GM21576 (cell line): ENCODE measurements at regions not wholly inside any gene's neighbourhood (a gene's known extent, or its start where the extent isn't known, plus 50 kb on each side); places are given as distances from the start of the nearest gene placed in this dataset.

ENCODE experiments used
- ATAC-seq: cut with Tn5 transposase; IDR thresholded peaks from one replicate; pipeline ENCODE4 v1.9.1; 2021; ENCODE audit warnings: mild to moderate bottlenecking, moderate library complexity; ENCODE audit not compliant: unreplicated experiment

DNA sequence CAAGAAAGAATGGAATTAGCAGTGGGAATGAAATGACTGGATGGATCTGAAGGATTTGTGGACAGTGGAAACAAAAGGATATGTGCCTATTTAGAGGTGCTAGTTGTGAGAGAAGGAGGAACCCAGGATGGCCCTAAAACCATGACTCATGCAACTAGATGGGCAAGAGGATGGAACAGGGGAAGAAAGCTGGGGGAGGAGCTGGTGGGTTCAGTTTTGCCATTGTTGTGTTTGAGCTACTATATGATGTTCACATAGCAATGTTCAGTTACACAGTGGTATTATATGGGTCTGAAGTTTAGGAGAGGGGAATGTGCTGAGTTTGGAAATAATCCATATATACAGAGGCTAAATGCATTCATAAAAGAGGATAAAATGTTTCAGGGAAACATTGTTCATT is 125.7 kb upstream of the SSTR4 start:
- no peak for ATAC-seq

DNA sequence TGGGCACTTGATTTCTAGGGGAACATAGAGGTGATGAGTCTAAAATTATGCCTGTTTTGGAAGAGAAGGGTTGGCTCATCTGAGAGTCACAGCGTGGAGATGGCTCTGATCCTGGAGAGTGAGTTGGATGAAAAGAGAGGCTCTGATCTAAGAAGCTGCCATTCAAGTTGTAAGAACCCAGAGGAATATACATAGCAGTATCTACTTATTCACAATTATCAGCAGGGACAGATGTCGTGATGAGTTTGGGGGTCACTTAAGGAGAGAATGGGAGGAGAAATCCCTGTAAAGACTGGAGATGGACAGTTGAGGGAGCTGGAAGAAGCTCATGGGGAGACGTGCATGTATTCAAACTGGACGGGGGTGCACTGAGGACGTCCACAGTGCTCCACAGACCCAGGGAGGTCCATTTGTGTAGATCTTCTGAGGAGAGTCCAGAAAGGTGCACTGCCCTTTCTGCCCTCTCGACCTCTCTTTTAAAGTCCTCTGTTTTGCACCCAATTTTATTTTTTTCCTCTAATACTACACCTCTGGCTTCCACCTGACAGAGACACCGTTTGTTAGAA is 124.7 kb upstream of the SSTR4 start:
- no peak for ATAC-seq

DNA sequence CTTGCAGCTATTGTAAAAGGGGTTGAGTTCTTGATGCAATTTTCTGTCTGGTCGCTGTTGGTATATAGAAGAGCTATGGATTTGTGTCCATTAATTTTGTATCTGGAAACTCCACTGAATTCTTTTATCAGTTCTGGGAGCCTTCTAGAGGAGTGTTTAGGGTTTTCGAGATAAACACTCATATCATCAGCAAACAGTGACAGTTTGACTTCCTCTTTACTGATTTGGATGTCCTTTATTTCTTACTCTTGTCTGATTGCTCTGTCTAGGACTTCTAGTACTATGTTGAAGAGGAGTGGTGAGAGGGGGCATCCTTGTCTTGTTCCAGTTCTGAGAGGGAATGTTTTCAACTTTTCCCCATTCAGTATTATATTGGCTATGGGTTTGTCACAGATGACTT is 120.8 kb upstream of the SSTR4 start:
- no peak for ATAC-seq

DNA sequence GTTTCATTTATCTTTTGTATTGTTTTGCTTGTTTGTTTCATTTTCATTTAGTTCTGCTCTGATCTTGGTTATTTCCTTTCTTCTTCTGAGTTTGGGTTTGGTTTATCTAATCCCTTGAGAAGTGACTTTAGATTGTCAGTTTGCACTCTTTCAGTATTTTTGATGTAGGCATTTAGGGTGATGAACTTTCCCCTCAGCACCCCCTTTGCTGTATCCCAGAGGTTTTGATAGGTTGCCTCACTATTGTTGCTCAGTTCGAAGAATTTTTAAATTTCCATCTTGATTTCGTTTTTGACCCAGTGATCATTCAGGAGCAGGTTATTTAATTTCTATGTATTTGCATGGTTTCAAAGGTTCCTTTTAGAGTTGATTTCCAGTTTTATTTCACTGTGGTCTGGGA is 119.6 kb upstream of the SSTR4 start:
- ATAC-seq = no peak

DNA sequence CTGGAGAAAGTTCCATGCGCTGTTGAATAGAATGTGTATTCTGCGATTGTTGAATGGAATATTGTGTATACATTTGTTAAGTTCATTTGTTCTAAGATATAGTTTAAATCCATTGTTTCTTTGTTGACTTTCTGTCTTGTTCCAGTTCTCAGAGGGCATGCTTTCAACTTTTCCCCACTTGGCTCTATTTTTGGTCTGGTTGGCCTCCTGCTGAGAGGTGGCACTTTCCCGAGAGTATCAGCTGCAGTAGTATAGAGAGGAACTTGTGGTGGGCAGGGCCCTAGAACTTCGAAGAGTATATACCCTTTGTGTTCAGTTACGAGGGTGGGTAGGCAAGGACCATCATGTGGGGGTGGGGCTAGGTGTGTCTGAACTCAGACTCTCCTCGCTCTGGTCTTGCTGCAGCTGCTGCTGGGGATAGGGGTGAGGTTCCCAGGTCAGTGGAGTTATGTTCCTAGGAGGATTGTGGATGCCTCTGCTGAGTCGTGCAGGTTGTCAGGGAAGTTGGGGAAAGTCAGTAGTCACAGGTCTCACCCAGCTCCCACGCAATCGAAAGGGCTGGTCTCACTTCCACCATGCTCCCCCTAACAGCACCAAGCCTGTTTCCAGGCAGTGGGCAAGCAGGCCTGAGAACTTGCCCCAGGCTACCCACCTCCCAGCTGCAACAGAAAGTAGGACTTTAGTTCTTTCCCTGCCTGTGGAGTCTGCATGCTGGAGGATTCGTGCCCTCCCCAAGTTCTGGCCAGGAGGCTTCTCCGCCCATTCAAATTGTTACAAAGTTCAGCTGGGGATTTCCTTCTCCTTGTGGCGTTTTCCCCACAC is 118.9 kb upstream of the SSTR4 start:
- ATAC-seq = no peak

DNA sequence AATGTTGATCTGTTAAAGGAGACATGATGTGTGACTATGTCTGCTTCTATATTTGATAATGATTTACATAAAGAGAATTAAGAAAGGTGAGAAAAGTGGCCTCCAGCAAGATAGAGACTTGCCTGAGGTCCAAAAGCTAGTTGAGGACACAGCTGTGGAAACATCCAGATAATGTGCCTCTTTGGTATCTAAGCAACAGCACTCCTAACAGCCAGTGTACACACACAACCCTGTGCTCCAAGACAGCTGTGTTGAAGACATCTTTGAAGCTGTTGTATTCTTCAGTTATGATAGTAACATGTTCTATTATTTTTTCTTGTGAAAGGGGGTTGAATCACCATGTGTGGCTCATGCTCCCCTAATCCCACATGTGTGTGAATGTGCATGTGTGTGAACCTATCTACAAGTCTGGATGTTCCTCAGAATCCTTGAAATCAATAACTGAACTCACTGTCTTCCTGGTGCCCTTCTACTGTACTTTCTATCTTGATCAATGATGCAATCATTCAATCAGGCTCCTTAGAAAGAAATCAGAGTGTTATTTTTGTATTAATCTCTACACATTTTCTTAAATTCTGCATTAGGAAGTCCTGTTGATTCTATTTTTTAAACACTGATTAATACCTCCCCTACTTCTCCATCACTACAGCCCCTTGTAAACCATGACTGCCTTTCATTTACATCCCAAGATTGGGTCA is 116.7 kb upstream of the SSTR4 start:
- ATAC-seq = no peak

DNA sequence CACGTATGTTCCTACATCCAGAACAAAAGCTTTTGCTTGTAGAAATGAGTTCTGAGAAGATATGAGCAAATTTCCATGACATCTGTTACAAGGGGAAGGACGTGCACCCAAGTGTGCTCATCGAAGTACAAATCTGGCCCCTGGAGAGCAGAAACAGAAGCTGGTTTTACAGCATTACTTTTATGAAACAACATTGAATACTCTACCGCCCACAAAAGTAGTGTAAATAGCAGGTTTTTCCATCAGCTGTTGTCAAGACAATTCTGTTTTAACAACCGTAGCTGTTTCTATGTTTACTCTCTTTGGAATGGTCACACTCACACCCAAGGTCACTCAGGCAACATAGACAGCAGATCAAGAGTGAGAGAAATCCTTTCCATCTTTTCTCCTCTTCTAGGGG is 114.2 kb upstream of the SSTR4 start:
- no peak for ATAC-seq

DNA sequence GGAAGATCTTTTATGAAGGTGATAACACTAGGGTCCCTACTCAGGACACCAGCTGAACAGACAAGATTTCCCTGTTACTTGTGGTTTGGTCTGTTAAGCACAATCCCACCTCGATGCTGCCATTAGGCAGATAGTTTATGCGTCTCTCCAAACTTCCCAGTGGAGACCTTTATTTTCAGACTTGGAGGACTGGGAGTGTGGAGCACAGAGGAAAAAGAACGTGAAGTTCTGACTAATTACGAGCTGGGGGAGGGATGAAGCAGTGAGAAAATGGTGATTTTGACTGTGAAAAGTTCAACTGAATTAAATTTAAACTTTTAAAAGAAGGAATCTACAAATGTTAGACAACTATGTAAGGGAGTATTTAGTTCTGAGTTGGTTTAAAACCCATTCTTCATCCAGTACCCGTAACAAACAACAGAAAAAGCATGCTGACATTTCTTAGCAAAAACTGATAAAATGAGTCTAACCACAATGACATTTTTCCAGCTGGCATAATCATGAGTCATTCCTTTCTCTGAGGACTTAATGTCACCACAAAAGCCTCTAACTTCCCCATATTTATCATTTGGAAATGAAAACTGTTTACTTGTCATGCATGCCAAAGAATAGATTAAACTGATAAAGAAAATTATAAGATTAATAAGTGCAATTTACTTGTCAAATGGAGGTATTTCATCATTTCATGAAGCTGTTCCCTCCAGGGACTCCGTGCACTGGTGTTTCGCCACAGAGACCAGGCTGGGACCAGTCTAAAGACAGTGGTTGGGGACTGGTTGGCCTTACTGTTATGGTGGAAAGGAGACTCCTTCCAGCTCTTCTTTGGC is 113.3 kb upstream of the SSTR4 start:
- no peak for ATAC-seq

DNA sequence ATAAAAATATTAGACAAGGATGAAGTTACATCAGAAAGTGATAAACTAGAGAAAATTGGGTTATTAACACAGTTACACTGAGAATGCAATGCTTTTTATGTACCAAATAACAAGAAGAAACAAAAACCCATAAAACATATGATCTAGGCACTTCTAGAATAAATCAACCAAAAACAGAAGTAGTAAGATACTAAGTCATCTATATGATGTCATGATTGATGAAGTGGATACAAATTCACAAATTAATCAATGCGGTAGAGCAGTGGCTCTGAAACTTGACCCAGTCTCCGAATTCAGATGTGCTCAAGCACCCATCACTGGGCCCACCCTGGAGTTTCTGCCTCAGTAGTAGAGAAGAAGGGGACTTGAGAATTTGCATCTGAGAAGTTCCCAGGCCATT is 112.1 kb upstream of the SSTR4 start:
- no peak for ATAC-seq

DNA sequence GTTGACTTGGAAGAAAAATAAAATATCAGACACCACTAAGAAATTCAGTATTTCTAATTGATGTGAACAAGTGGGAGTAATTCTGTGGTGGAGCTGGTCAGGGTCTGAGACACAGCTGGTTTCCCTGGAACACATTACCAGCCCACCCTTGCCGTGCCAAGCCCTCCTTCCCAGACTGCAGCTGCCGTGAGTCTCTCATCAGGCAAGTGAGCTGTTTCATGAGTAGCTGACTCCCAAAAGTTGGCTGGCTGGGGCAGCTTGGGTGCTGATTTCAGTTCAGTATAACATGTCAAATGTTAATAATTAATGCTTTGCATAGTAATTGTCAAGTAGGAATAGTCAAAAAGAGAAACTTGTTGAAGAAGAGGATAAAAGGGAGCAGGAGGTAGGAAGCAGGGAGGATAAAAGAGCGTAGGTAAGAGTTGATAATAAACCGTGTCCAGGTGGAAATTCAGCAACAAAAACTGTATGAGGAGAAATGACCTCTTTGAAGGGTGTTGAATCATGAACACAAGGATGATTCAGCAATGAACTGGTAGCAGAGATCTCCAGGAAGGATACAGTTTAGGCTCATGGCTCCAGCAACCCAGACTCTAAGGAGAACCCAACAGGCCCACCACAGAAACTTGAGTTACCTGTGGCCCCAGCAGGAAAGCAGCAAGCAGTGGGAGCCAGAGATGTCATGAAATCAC is 110.9 kb upstream of the SSTR4 start:
- ATAC-seq = no peak

DNA sequence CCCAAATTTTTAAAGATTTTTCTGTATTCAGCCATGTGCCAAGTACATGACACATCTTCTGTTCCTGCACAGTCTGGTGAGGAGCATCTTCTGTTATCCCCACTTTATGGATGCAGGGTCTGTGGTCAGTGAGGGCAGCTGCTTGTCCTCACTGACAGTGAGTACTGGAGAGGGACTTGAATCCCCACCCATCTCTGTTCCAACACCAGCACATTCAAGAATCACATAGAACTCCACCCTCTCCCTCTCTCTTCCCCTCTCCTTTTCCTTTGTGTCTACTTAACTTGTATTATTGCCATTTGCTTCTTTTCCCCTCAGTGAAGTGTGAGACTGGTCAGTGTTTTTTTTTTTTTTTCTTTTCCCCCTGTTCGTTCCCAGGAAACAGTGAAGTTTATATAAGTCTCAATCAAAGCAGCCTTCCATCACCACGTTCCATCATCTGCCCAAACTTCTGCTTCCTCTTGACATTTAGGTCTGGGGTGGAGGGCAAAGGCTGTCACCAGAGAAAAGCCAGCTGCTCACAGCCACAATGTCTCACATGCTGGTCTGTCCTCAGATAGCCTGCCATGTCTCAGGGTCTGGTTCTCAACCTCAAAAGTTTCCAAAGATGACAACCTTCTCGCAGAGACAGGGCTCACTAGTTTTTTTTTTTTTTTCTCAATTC is 110.0 kb upstream of the SSTR4 start:
- no peak for ATAC-seq

DNA sequence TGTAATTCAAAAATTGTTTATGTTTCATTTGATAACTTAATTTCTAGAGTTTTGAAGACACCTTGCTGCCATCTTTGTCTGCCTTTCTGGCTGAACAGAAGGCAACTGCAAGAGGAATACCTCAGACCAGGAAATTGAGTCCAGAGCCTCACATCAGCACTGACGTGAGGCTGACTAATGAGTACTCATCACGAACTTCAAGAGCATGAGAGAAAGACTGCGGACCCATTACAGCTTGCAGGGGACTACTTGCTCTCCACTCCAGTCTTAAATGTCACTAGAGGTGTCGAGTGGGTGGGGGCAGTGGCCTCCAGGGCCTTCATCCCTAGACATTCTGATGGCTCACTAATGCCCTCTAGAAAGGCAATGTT is 109.5 kb upstream of the SSTR4 start:
- no peak for ATAC-seq

DNA sequence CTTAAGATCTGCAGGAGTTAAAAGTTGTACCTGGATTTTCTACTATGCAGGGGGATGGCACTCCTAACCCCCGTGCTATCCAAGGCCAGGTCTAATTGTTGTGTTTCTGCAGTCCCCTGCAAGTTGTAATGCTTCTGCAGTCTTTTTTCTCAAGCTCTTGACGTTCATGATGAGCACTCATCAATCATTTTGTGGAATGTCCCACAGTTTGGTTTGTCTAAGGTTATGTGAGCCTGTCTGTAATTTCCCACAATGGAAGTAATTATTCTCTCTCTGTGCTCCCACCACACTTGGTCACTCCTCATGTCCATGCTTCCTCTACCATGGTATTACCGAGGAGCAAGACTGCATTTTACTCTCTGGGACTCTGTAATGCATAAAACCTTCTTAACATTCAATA is 107.6 kb upstream of the SSTR4 start:
- no peak for ATAC-seq

DNA sequence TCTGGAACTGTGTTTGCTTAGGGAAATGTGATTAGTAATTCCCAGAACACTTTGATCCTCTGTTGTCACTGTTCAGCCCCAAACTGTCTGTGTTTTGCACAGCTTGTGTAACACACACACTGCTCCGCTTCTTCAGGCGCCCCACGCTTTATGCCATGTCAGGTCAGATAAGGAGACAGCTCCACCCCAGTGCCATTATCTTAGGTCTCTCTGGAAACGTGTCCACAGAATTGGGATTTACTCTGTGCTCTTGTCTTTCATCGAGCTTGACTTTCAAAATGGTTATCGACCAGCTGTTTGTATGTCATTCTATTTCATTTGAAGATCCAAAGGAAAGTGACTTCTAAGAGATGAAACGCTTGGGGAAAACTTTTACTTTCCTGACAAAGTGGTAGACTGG is 106.4 kb upstream of the SSTR4 start:
- no peak for ATAC-seq

DNA sequence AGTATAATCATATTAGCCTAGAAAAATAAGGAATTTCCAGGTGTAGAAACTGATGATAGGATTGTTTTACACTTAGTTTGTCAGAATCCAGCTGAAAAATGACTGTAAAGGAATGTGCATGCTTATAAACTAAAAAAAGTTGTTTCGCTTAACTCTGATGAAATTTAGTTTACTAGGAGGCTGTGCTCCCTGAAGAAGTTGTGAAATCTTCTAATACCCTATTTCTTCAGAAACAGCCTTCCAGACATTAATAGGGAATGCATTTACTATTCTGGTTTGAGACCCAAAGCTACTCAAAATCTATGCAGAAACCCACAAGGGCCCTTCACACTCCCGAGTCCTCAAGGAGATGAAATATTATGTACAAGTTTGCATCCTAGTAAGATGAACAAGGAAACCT is 105.5 kb upstream of the SSTR4 start:
- ATAC-seq = no peak

DNA sequence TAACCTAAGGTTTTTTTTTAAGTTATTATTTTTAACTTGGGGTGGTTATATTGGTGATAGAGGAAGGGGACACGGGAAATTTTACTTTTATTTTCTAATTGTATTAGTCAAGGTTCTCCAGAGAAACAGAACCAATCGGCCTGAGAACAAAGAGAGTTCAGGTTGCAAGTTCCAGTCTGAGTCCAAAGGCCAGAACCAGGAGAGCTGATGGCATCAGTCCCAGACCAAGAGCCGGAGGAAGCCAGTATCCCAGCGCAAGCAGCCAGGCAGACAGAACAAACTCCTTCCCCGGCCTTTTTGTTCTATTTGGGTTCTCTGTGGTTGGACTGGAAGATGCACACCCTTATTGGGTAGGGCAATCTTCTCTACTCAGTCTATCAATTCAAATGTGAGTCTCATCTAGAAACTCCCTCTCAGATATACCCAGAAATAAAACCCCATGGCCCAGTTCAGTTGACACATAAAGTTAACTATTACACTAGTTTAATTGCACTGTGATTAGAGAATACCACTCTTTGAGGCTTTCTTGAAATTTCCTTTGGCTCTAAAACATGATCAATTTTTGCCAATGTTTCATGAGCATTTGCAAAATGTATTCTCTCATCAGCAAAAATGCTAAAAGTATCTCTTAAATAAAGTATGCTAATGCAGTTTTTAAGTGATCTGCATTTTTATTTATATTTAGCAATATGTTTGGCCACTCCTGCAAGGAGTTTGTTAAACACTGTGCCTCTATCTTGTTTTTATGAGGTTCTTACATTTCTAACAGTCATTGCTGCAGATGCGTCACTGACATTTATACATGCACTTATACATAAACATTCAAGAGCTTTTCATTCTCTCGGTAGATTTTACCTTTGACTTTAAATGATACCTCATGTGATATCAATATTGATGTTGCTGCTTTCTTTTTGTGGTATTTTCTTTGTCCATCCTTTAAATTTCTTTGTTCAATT is 103.2 kb upstream of the SSTR4 start:
- ATAC-seq = no peak

DNA sequence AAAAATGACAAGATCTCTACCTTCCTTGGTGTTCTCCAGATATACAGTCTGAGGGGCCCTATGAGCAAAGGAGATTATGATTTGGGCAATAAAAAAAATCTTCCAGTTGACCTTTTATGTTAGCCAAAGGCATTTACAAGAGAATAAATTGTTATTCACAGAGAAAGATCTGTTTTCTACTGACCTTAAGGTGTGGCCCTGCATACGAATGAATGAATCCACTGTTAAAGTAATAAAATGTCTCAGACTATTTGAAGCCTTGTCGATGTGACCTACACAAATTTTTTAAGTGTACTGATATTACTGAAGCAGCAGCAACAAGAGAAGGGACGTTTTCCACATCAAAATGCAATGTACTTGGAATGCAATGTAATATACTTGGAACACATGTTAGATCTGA is 95.9 kb upstream of the SSTR4 start:
- ATAC-seq = no peak

DNA sequence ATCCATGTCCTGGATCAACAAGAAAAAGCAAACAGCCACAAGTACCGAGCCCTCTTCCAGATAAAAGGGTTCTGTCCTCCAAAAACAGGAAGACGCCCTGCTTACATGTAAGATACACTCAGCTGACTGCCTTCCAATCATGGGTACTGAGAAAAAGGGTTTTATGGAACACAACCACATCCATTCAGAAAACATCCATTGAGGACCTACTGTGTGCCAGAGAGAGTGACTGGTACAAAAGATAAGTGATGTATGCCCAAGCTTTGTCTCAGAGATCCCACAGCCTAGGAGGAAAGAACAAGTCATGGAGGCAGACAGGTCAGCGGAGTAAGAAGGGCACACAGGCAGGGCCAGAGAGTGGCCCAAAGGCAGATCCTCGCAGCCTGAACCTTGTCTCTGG is 94.8 kb upstream of the SSTR4 start:
- no peak for ATAC-seq

DNA sequence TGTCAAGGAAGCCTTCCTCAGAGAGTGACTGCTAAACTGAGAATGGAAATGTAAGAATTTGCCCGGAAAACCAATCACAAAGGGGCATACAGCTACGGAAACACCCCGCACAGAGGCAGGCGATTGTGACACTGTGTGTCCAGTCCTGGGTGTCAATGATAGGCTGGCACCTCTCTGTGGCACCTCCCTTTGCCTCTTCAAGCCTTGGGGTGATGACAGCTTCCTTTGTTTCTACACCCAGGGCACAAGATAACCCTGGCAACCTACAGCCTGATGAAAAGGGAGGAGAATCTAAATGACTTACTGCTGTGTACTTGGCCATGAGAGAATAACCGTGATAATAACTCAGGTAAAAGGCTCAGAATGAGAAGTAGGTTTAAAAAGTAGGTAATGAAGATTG is 93.6 kb upstream of the SSTR4 start:
- no peak for ATAC-seq
